H1 (cell line): ENCODE measurements at regions not wholly inside any gene's neighbourhood (a gene's known extent, or its start where the extent isn't known, plus 50 kb on each side); places are given as distances from the start of the nearest gene placed in this dataset.

ENCODE experiments used
- CTCF ChIA-PET: fragments of 300-600 bp; sonication (Branson Sonifier 250); formaldehyde crosslinking; loops from one replicate; lab custom pipeline; 2021; ENCODE audit not compliant: partially characterized antibody; lab: Charles Lee
- POLR2A ChIA-PET: fragments of 300-600 bp; sonication (Branson Sonifier 250); formaldehyde crosslinking; loops from one replicate; lab custom pipeline; 2021; ENCODE audit warnings: inconsistent platforms; ENCODE audit not compliant: partially characterized antibody; lab: Charles Lee
- DNase-seq, 2 experiments: peaks; one replicate each; pipeline versions ENCODE4 v3.0.0 to v3.0.0-alpha.2; 2010 to 2022; ENCODE audit warnings: low spot score in 2 of 2, low read depth in 1 of 2, mixed read lengths in 1 of 2
- FAIRE-seq: peaks from 2 replicates; lab custom pipeline; 2011; peaks lifted over from hg19 to GRCh38; lab: Jason Lieb, UNC
- H2AFZ ChIP-seq: 2 replicates; pipeline ENCODE4 v1.8.1; 2012; ENCODE audit warnings: low read length, inconsistent platforms
- H2AK5ac ChIP-seq: 2 replicates; pipeline ENCODE4 v1.6.1; 2013; ENCODE audit warnings: low read depth, low read length
- H2BK120ac ChIP-seq: replicated peaks from 2 replicates; pipeline ENCODE3; 2013; ENCODE audit warnings: low read depth, low read length, inconsistent platforms
- H2BK12ac ChIP-seq: 2 replicates; pipeline ENCODE4 v1.6.1; 2013; ENCODE audit warnings: low read depth, low read length
- H2BK15ac ChIP-seq: 2 replicates; pipeline ENCODE4 v1.6.1; 2013; ENCODE audit warnings: low read length
- H2BK20ac ChIP-seq: 2 replicates; pipeline ENCODE4 v1.6.1; 2013; ENCODE audit warnings: low read length
- H2BK5ac ChIP-seq: 2 replicates; pipeline ENCODE4 v1.6.1; 2013; ENCODE audit warnings: low read depth, low read length
- H3K14ac ChIP-seq: 2 replicates; pipeline ENCODE4 v1.6.1; 2013; ENCODE audit warnings: inconsistent platforms; ENCODE audit not compliant: insufficient read length
- H3K18ac ChIP-seq: 2 replicates; pipeline ENCODE4 v1.6.1; 2013; ENCODE audit warnings: low read length; ENCODE audit errors: extremely low read depth
- H3K23ac ChIP-seq: 2 replicates; pipeline ENCODE4 v1.6.1; 2013; ENCODE audit warnings: inconsistent platforms; ENCODE audit not compliant: insufficient read length
- H3K23me2 ChIP-seq: 2 replicates; pipeline ENCODE4 v1.6.1; 2013; ENCODE audit warnings: low read depth, low read length
- H3K27ac ChIP-seq: 2 replicates; pipeline ENCODE4 v1.6.1; 2011; ENCODE audit warnings: low read depth, low read length, inconsistent platforms
- H3K27me3 ChIP-seq, 4 experiments: replicated peaks in 1 of 4; 1 replicate in 1 of 4; 2 replicates in 3 of 4; pipeline versions ENCODE4 v1.6.1 to v1.8.1; 2011 to 2013; ENCODE audit warnings: low read length in 3 of 4, mild to moderate bottlenecking in 3 of 4, inconsistent platforms in 2 of 4, mixed read lengths in 2 of 4, moderate library complexity in 1 of 4; ENCODE audit not compliant: control insufficient read depth in 3 of 4, insufficient read depth in 3 of 4; ENCODE audit errors: extremely low read depth in 1 of 4
- H3K36me3 ChIP-seq, 4 experiments: 2 replicates each; pipeline versions ENCODE4 v1.6.1 to v1.8.1; 2011 to 2013; ENCODE audit warnings: mild to moderate bottlenecking in 4 of 4, low read length in 3 of 4, moderate library complexity in 2 of 4, control low read depth in 1 of 4, inconsistent platforms in 1 of 4; ENCODE audit not compliant: insufficient read depth in 4 of 4, control insufficient read depth in 2 of 4
- H3K4ac ChIP-seq: replicated peaks from 2 replicates; pipeline ENCODE3; 2013; ENCODE audit warnings: low read length, low read depth, mixed read lengths, inconsistent platforms; ENCODE audit not compliant: insufficient read length
- H3K4me1 ChIP-seq, 4 experiments: replicated peaks in 1 of 4; 1 replicate in 1 of 4; 2 replicates in 3 of 4; pipeline versions ENCODE4 v1.6.1 to v1.8.1; 2011 to 2013; ENCODE audit warnings: low read length in 3 of 4, inconsistent platforms in 2 of 4, mixed read lengths in 1 of 4; ENCODE audit not compliant: insufficient read depth in 4 of 4, control insufficient read depth in 3 of 4
- H3K4me2 ChIP-seq, 2 experiments: 2 replicates each; pipeline versions ENCODE4 v1.6.1 to v1.8.1; 2011 to 2013; ENCODE audit warnings: low read depth in 2 of 2, low read length in 2 of 2, control low read depth in 1 of 2, inconsistent platforms in 1 of 2, mild to moderate bottlenecking in 1 of 2; ENCODE audit not compliant: insufficient read depth in 1 of 2
- H3K4me3 ChIP-seq, 4 experiments: fragments of 200-600, 300-600 bp in 1 of 4; sonication (generic), shearing (Covaris generic), sonication (Bioruptor Twin) in 1 of 4; 2 replicates each; pipeline versions ENCODE4 v1.5.1 to v1.8.1; 2011 to 2016; ENCODE audit warnings: low read length in 4 of 4, low read depth in 3 of 4, control low read depth in 2 of 4, inconsistent platforms in 2 of 4, mild to moderate bottlenecking in 2 of 4, mixed read lengths in 1 of 4, moderate library complexity in 1 of 4; ENCODE audit not compliant: insufficient read depth in 2 of 4; ENCODE audit errors: extremely low read depth in 1 of 4
- H3K56ac ChIP-seq: replicated peaks from 2 replicates; pipeline ENCODE3; 2013; ENCODE audit warnings: low read depth, mild to moderate bottlenecking, mixed read lengths, low read length, inconsistent platforms; ENCODE audit not compliant: insufficient read length
- H3K79me1 ChIP-seq: 2 replicates; pipeline ENCODE4 v1.6.1; 2013; ENCODE audit warnings: low read depth, low read length, control low read depth
- H3K79me2 ChIP-seq, 2 experiments: 2 replicates each; pipeline versions ENCODE4 v1.6.1 to v1.8.1; 2012 to 2013; ENCODE audit warnings: low read length in 2 of 2, mild to moderate bottlenecking in 2 of 2, inconsistent platforms in 1 of 2; ENCODE audit not compliant: insufficient read depth in 2 of 2, control insufficient read depth in 1 of 2
- H3K9ac ChIP-seq, 4 experiments: replicated peaks in 1 of 4; 1 replicate in 1 of 4; 2 replicates in 3 of 4; pipeline versions ENCODE4 v1.6.1 to v1.8.1; 2011 to 2013; ENCODE audit warnings: low read depth in 3 of 4, low read length in 3 of 4, control low read depth in 2 of 4, mild to moderate bottlenecking in 2 of 4, moderate library complexity in 2 of 4, inconsistent platforms in 1 of 4; ENCODE audit errors: extremely low read depth in 1 of 4
- H3K9me3 ChIP-seq, 2 experiments: 2 replicates each; pipeline versions ENCODE4 v1.6.1 to v1.8.1; 2012 to 2013; ENCODE audit warnings: mild to moderate bottlenecking in 2 of 2, moderate library complexity in 2 of 2, control low read depth in 1 of 2, inconsistent platforms in 1 of 2, low read depth in 1 of 2, low read length in 1 of 2, mixed read lengths in 1 of 2; ENCODE audit not compliant: insufficient read depth in 2 of 2
- H4K20me1 ChIP-seq, 2 experiments: replicated peaks in 1 of 2; 2 replicates each; pipeline versions ENCODE3 to v1.8.1; 2011 to 2013; ENCODE audit warnings: inconsistent platforms in 2 of 2, low read length in 2 of 2, mild to moderate bottlenecking in 1 of 2; ENCODE audit not compliant: insufficient read depth in 2 of 2, control insufficient read depth in 1 of 2
- H4K5ac ChIP-seq: 2 replicates; pipeline ENCODE4 v1.6.1; 2013; ENCODE audit warnings: low read length, low read depth, mixed read lengths, inconsistent platforms; ENCODE audit not compliant: insufficient read length
- H4K8ac ChIP-seq: 2 replicates; pipeline ENCODE4 v1.8.0; 2013; ENCODE audit warnings: mild to moderate bottlenecking, moderate library complexity, low read length, inconsistent platforms; ENCODE audit not compliant: insufficient read depth; ENCODE audit errors: extremely low read depth
- H4K91ac ChIP-seq: replicated peaks from 2 replicates; pipeline ENCODE3; 2013; ENCODE audit warnings: low read length, mixed read lengths, inconsistent platforms; ENCODE audit not compliant: insufficient read length
- ATF3 ChIP-seq: IDR thresholded peaks from 2 replicates; pipeline ENCODE4 v1.6.1; 2011; ENCODE audit warnings: low read depth, mild to moderate bottlenecking, low read length; ENCODE audit not compliant: insufficient read depth
- BCL11A ChIP-seq, 2 experiments: IDR thresholded peaks; one replicate each; pipeline ENCODE4 v1.6.1; 2011; ENCODE audit warnings: low read depth in 2 of 2, low read length in 2 of 2, mild to moderate bottlenecking in 2 of 2
- WGBS, 2 experiments: shearing (Covaris generic) in 1 of 2; methylation state at CpG; one replicate each; pipeline versions ENCODE4 v1.1.6 to v1.1.7; 2013 to 2015; ENCODE audit warnings: low lambda C conversion rate in 2 of 2, mixed read lengths in 2 of 2, inconsistent platforms in 1 of 2, low coverage in 1 of 2, missing lambda C conversion rate in 1 of 2; ENCODE audit not compliant: insufficient replicate concordance in 2 of 2, insufficient coverage in 1 of 2, insufficient read length in 1 of 2; ENCODE audit errors: extremely low coverage in 1 of 2, missing lambda C conversion rate in 1 of 2; 5-methylcytosine and 5-hydroxymethylcytosine counted together

- Histone ChIP-seq H3K27me3 (no peaks in the 10 kb centered on the region), H3K4me2 (no peak overlapping the region), H3K9me3 (no peaks in the 10 kb centered on the region), H3K14ac (no peak overlapping the region), H3K4ac (no peak overlapping the region), H2BK15ac (no peak overlapping the region), H4K20me1 (no peaks in the 10 kb centered on the region), H2BK5ac (no peak overlapping the region), H3K18ac (no peak overlapping the region), H3K23me2 (no peaks in the 10 kb centered on the region), H2BK120ac (no peak overlapping the region), H2BK20ac (no peak overlapping the region), H4K5ac (no peak overlapping the region), H4K8ac (no peak overlapping the region), H3K79me1 (no peaks in the 10 kb centered on the region), H3K27ac (no peak overlapping the region), H3K4me1 (no peaks in the 10 kb centered on the region), H2AFZ (no peak overlapping the region), H3K4me3 (no peak overlapping the region), H3K79me2 (no peaks in the 10 kb centered on the region), H2BK12ac (no peak overlapping the region), H3K9ac (no peak overlapping the region), H3K56ac (no peak overlapping the region), H3K23ac (no peak overlapping the region), H2AK5ac (no peak overlapping the region), H4K91ac (no peak overlapping the region), H3K36me3 (no peaks in the 10 kb centered on the region)
- ChIA-PET POLR2A (no interaction called here), CTCF (no interaction called here)
- 85% methylated on average over 2 of the region's 2 CpGs; no CpG with 5 or more reads in 1 of the 2 experiments for WGBS, 2 experiments
- DNase-seq = no peak
- no peak for FAIRE-seq
- TF ChIP-seq ATF3 (no peak), BCL11A (IDR thresholded peaks at IDR 0.05; ENCODE audit: low read depth in 2 of 2, low read length in 2 of 2) (no peak)
Observed at GRCh38 chr13:33767140-33767539, 50.8 kb upstream of the RFC3 start.
